PC-3 (cell line): ENCODE measurements at regions not wholly inside any gene's neighbourhood (a gene's known extent, or its start where the extent isn't known, plus 50 kb on each side); places are given as distances from the start of the nearest gene placed in this dataset.

ENCODE experiments used
- CTCF ChIP-seq: fragments of 300-600 bp; sonication (generic); conservative IDR thresholded peaks from 2 replicates; pipeline ENCODE4 v1.5.1; 2017; ENCODE audit warnings: antibody characterized with exemption, low read depth, mild to moderate bottlenecking, low read length
- EZH2 ChIP-seq: fragments of 300-600 bp; sonication (generic); IDR thresholded peaks from one replicate; pipeline ENCODE4 v1.6.1; 2017; ENCODE audit warnings: antibody characterized with exemption, mild to moderate bottlenecking, low read length; ENCODE audit not compliant: unreplicated experiment
- EZH2phosphoT487 ChIP-seq: fragments of 300-600 bp; sonication (generic); IDR thresholded peaks from 2 replicates; pipeline ENCODE4 v1.6.1; 2018; ENCODE audit warnings: mild to moderate bottlenecking, antibody characterized with exemption, low read length, borderline replicate concordance

GRCh38 chr18:72601944-72602343, 57.8 kb upstream of the CBLN2 start:
- TF ChIP-seq CTCF, result no peak
- no peak for TF ChIP-seq EZH2
- TF ChIP-seq EZH2phosphoT487, result no peak
